HCT116 (cell line): ENCODE measurements at regions not wholly inside any gene's neighbourhood (a gene's known extent, or its start where the extent isn't known, plus 50 kb on each side); places are given as distances from the start of the nearest gene placed in this dataset.

Experiments used
- ATAC-seq: fragments of 200-7000 bp; cut with Tn5 transposase; 2 replicates; pipeline ENCODE4 v1.9.1; 2020; ENCODE audit warnings: mild to moderate bottlenecking, moderate library complexity
- BruUV-seq: library from RNA; stranded (reverse); fragments of 400-500 nt; replicated peaks from 2 replicates; lab custom pipeline; 2021; lab: Mats Ljungman, UMichigan
- CTCF ChIA-PET: fragments of 300-600 bp; sonication (Branson Sonifier 250); formaldehyde crosslinking; loops from one replicate; lab custom pipeline; 2021; ENCODE audit warnings: antibody characterized with exemption; lab: Charles Lee
- POLR2A ChIA-PET: fragments of 300-600, 350-600 bp; sonication (Branson Sonifier 250); formaldehyde crosslinking; loops from one replicate; lab custom pipeline; 2021; ENCODE audit warnings: antibody characterized with exemption; lab: Charles Lee
- RAD21 ChIA-PET, 2 experiments: fragments of 300-600 bp; sonication (Branson Sonifier 250); formaldehyde crosslinking; loops; one replicate each; lab custom pipeline; 2023; ENCODE audit warnings: low total read pairs in 2 of 2; ENCODE audit not compliant: uncharacterized antibody in 2 of 2, unreplicated experiment in 2 of 2, low non-redundant PET in 1 of 2; lab: Charles Lee
- DNase-seq: peaks from one replicate; pipeline ENCODE4 v3.0.0-alpha.2; 2010; ENCODE audit warnings: low read depth, low spot score
- H2AFZ ChIP-seq: fragments of 200-600 bp; shearing (Covaris generic), sonication (generic); 2 replicates; pipeline ENCODE4 v1.6.1; 2017; ENCODE audit warnings: low read depth, mixed run types, mixed read lengths, antibody characterized with exemption, low read length; ENCODE audit not compliant: poor library complexity, severe bottlenecking
- H3K27ac ChIP-seq: 2 replicates; pipeline ENCODE4 v1.5.1; 2012; ENCODE audit warnings: low read depth, low read length
- H3K27me3 ChIP-seq: fragments of 200-600 bp; sonication (generic); 2 replicates; pipeline ENCODE4 v1.6.1; 2016; ENCODE audit warnings: mixed run types, low read length, mixed read lengths; ENCODE audit not compliant: insufficient read depth
- H3K36me3 ChIP-seq, 2 experiments: fragments of 200-500 bp in 1 of 2; fragments of 200-600 bp in 1 of 2; sonication (Bioruptor generic) in 1 of 2; sonication (generic) in 1 of 2; 2 replicates each; pipeline versions ENCODE4 v1.5.1 to v1.6.1; 2014 to 2016; ENCODE audit warnings: low read length in 2 of 2, inconsistent platforms in 1 of 2, mixed read lengths in 1 of 2, mixed run types in 1 of 2; ENCODE audit not compliant: insufficient read depth in 2 of 2, control insufficient read depth in 1 of 2
- H3K4me1 ChIP-seq, 2 experiments: fragments of 200-600 bp in 1 of 2; sonication (generic) in 1 of 2; 2 replicates each; pipeline versions ENCODE4 v1.5.1 to v1.6.1; 2012 to 2017; ENCODE audit warnings: low read length in 2 of 2, inconsistent platforms in 1 of 2, mild to moderate bottlenecking in 1 of 2, mixed read lengths in 1 of 2, mixed run types in 1 of 2, moderate library complexity in 1 of 2; ENCODE audit not compliant: insufficient read depth in 2 of 2, control insufficient read depth in 1 of 2
- H3K4me2 ChIP-seq: fragments of 200-600 bp; sonication (generic); 2 replicates; pipeline ENCODE4 v1.6.1; 2017; ENCODE audit warnings: mixed run types, low read length, mixed read lengths
- H3K4me3 ChIP-seq, 2 experiments: fragments of 200-600 bp in 1 of 2; sonication (generic) in 1 of 2; replicated peaks in 1 of 2; 2 replicates each; pipeline ENCODE4 v1.5.1; 2011 to 2016; ENCODE audit warnings: low read length in 2 of 2, control low read depth in 1 of 2, low read depth in 1 of 2, mild to moderate bottlenecking in 1 of 2, mixed read lengths in 1 of 2, mixed run types in 1 of 2
- H3K79me2 ChIP-seq: fragments of 200-600 bp; sonication (generic); 2 replicates; pipeline ENCODE4 v1.6.1; 2017; ENCODE audit warnings: mild to moderate bottlenecking, mixed run types, low read length, moderate library complexity, mixed read lengths; ENCODE audit not compliant: insufficient read depth
- H3K9ac ChIP-seq: fragments of 200-600 bp; sonication (generic); 2 replicates; pipeline ENCODE4 v1.6.1; 2016; ENCODE audit warnings: low read length, mixed read lengths
- H3K9me2 ChIP-seq: fragments of 200-600 bp; sonication (generic), shearing (Covaris generic); 2 replicates; pipeline ENCODE4 v1.6.1; 2017; ENCODE audit warnings: mixed run types, mild to moderate bottlenecking, moderate library complexity; ENCODE audit not compliant: insufficient read depth
- H3K9me3 ChIP-seq, 2 experiments: fragments of 200-500 bp in 1 of 2; fragments of 200-600 bp in 1 of 2; sonication (Bioruptor generic) in 1 of 2; sonication (generic) in 1 of 2; 2 replicates each; pipeline ENCODE4 v1.6.1; 2014 to 2017; ENCODE audit warnings: low read length in 2 of 2, mixed read lengths in 2 of 2, inconsistent platforms in 1 of 2, low read depth in 1 of 2, mild to moderate bottlenecking in 1 of 2, mixed run types in 1 of 2, moderate library complexity in 1 of 2; ENCODE audit not compliant: control insufficient read depth in 1 of 2, insufficient read depth in 1 of 2
- H4K20me1 ChIP-seq: fragments of 200-600 bp; sonication (generic), shearing (Covaris generic); 2 replicates; pipeline ENCODE4 v1.6.1; 2017; ENCODE audit warnings: mixed run types, mild to moderate bottlenecking, moderate library complexity; ENCODE audit not compliant: insufficient read depth
- ATF3 ChIP-seq: IDR thresholded peaks from 2 replicates; pipeline ENCODE4 v1.6.1; 2012
- CBX3 ChIP-seq: IDR thresholded peaks from 2 replicates; pipeline ENCODE4 v1.6.1; 2012; ENCODE audit warnings: low read depth
- CTCF ChIP-seq, 3 experiments: fragments of 200-600 bp in 1 of 3; sonication (generic) in 1 of 3; IDR thresholded peaks in 2 of 3; conservative IDR thresholded peaks in 1 of 3; 2 replicates each; pipeline ENCODE4 v1.5.1; 2012 to 2017; ENCODE audit warnings: low read depth in 2 of 3, low read length in 2 of 3, antibody characterized with exemption in 1 of 3, borderline replicate concordance in 1 of 3, control low read depth in 1 of 3, mild to moderate bottlenecking in 1 of 3, mixed read lengths in 1 of 3, mixed run types in 1 of 3, moderate library complexity in 1 of 3; ENCODE audit not compliant: insufficient read depth in 1 of 3
- EGR1 ChIP-seq: IDR thresholded peaks from 2 replicates; pipeline ENCODE4 v1.6.1; 2012; ENCODE audit warnings: low read depth
- ELF1 ChIP-seq: IDR thresholded peaks from 2 replicates; pipeline ENCODE4 v1.6.1; 2012; ENCODE audit warnings: low read depth, borderline replicate concordance
- EZH2 ChIP-seq: fragments of 200-600 bp; sonication (generic); IDR thresholded peaks from 2 replicates; pipeline ENCODE4 v1.6.1; 2017; ENCODE audit warnings: antibody characterized with exemption, mixed run types
- FOSL1 ChIP-seq: IDR thresholded peaks from 2 replicates; pipeline ENCODE4 v1.6.1; 2012; ENCODE audit warnings: low read depth
- JUND ChIP-seq: IDR thresholded peaks from 2 replicates; pipeline ENCODE4 v1.6.1; 2012
- MAX ChIP-seq: IDR thresholded peaks from 2 replicates; pipeline ENCODE4 v1.6.1; 2012
- POLR2A ChIP-seq: IDR thresholded peaks from 2 replicates; pipeline ENCODE4 v1.7.0; 2011; ENCODE audit warnings: borderline replicate concordance; ENCODE audit not compliant: insufficient read depth, insufficient read length; ENCODE audit errors: extremely low read depth
- RAD21 ChIP-seq: IDR thresholded peaks from 2 replicates; pipeline ENCODE4 v1.6.1; 2012; ENCODE audit warnings: low read depth, mild to moderate bottlenecking
- REST ChIP-seq: IDR thresholded peaks from 2 replicates; pipeline ENCODE4 v1.6.1; 2012; ENCODE audit warnings: low read depth
- SP1 ChIP-seq: IDR thresholded peaks from 2 replicates; pipeline ENCODE4 v1.6.1; 2012; ENCODE audit warnings: low read depth
- SRF ChIP-seq: IDR thresholded peaks from 2 replicates; pipeline ENCODE4 v1.6.1; 2012; ENCODE audit warnings: low read depth
- TCF7L2 ChIP-seq: IDR thresholded peaks from 2 replicates; pipeline ENCODE4 v1.7.0; 2011; ENCODE audit warnings: borderline replicate concordance, inconsistent platforms; ENCODE audit not compliant: insufficient read depth, insufficient read length; ENCODE audit errors: extremely low read depth
- YY1 ChIP-seq: IDR thresholded peaks from 2 replicates; pipeline ENCODE4 v1.6.1; 2011; ENCODE audit warnings: low read length, low read depth, moderate library complexity, mild to moderate bottlenecking; ENCODE audit not compliant: insufficient replicate concordance; ENCODE audit errors: extremely low read depth
- ZFX ChIP-seq: fragments of 450-650 bp; IDR thresholded peaks from 2 replicates; pipeline ENCODE4 v1.6.1; 2017
- ZNF274 ChIP-seq: fragments of 200-500 bp; sonication (Bioruptor generic); IDR thresholded peaks from 2 replicates; pipeline ENCODE4 v1.6.1; 2014; ENCODE audit warnings: mild to moderate bottlenecking, low read depth, low read length, inconsistent platforms
- intact Hi-C: fragments of 100-400 bp; cut with micrococcal nuclease; formaldehyde crosslinking; loops from 2 replicates; pipeline ENCODE4 v1.10.0; 2022

GRCh38 chr18:39191058-39191457, 1625.5 kb upstream of the CELF4 start:
- no peaks in the 10 kb centered on the region for H3K79me2 ChIP-seq
- no peak overlapping the region for H3K9ac ChIP-seq
- H4K20me1 ChIP-seq = no peaks in the 10 kb centered on the region
- no peak overlapping the region for H2AFZ ChIP-seq
- ATAC-seq (no peak), DNase-seq (no peak)
- no peak overlapping the region for H3K4me3 ChIP-seq
- no peak overlapping the region for H3K27ac ChIP-seq
- ChIA-PET POLR2A (no interaction called here), CTCF (no interaction called here), RAD21 (no interaction called here)
- no peaks in the 10 kb centered on the region for H3K36me3 ChIP-seq
- BruUV-seq = no TSS peak
- intact Hi-C loops = no loop called here
- H3K27me3 ChIP-seq = no peaks in the 10 kb centered on the region
- H3K9me3 ChIP-seq = no peaks in the 10 kb centered on the region
- no peaks in the 10 kb centered on the region for H3K4me1 ChIP-seq
- TF ChIP-seq EGR1 = no peak
- no peak for TF ChIP-seq ATF3
- no peak for TF ChIP-seq ELF1
- no peak for TF ChIP-seq CTCF (IDR thresholded peaks at IDR 0.05 in 2 of 3, conservative IDR thresholded peaks at IDR 0.05 in 1 of 3; ENCODE audit: borderline replicate concordance in 1 of 3, insufficient read depth in 1 of 3, low read depth in 2 of 3, low read length in 2 of 3)
- TF ChIP-seq EZH2 = no peak
- no peak for TF ChIP-seq POLR2A
- no peak for TF ChIP-seq SP1
- no peak for TF ChIP-seq MAX
- no peak for TF ChIP-seq RAD21
- TF ChIP-seq JUND = no peak
- TF ChIP-seq ZFX = no peak
- no peak for TF ChIP-seq FOSL1
- no peak for TF ChIP-seq YY1
- no peak for TF ChIP-seq ZNF274
- TF ChIP-seq SRF = no peak
- TF ChIP-seq REST = no peak
- TF ChIP-seq TCF7L2 = no peak
- TF ChIP-seq CBX3 = no peak
- no peaks in the 10 kb centered on the region for H3K9me2 ChIP-seq
- H3K4me2 ChIP-seq = no peak overlapping the region
